GM19025 (cell line): ENCODE measurements at regions not wholly inside any gene's neighbourhood (a gene's known extent, or its start where the extent isn't known, plus 50 kb on each side); places are given as distances from the start of the nearest gene placed in this dataset.
A peak's percentile ranks its signal among the peaks of the same experiment; 100 is the strongest.

ENCODE experiments used
- ATAC-seq: cut with Tn5 transposase; IDR thresholded peaks from one replicate; pipeline ENCODE4 v1.9.1; 2021; ENCODE audit warnings: mild to moderate bottlenecking, low read depth, moderate library complexity; ENCODE audit not compliant: unreplicated experiment

GRCh38 chr2:12047761-12048160, 301.3 kb downstream of the LPIN1 start:
- no peak for ATAC-seq

GRCh38 chr2:12048550-12048949, 302.1 kb downstream of the LPIN1 start:
- ATAC-seq: no peak

GRCh38 chr2:12050396-12050795, 304.0 kb downstream of the LPIN1 start:
- ATAC-seq: no peak

- ATAC-seq: no peak
These were observed 305.4 kb downstream of the LPIN1 start for GRCh38 chr2:12051831-12052230.

- ATAC-seq: no peak
These were observed 306.4 kb downstream of the LPIN1 start for GRCh38 chr2:12052796-12053195.

- ATAC-seq: no peak
These were observed 308.7 kb downstream of the LPIN1 start for GRCh38 chr2:12054956-12055618.

- ATAC-seq: peak; percentile 80
These were observed 311.2 kb downstream of the LPIN1 start for GRCh38 chr2:12057436-12058166.

- no peak for ATAC-seq
These were observed 313.4 kb downstream of the LPIN1 start for GRCh38 chr2:12059616-12060441.

- ATAC-seq: no peak
These were observed 314.5 kb downstream of the LPIN1 start for GRCh38 chr2:12060886-12061285.

GRCh38 chr2:12061286-12062052, 315.0 kb downstream of the LPIN1 start:
- no peak for ATAC-seq

GRCh38 chr2:12062053-12062395, 315.6 kb downstream of the LPIN1 start:
- no peak for ATAC-seq

GRCh38 chr2:12063210-12063609, 316.8 kb downstream of the LPIN1 start:
- no peak for ATAC-seq

GRCh38 chr2:12064153-12064552, 317.7 kb downstream of the LPIN1 start:
- no peak for ATAC-seq

- ATAC-seq: no peak
These were observed 319.7 kb downstream of the LPIN1 start for GRCh38 chr2:12066116-12066515.

- ATAC-seq: no peak
These were observed 320.6 kb downstream of the LPIN1 start for GRCh38 chr2:12066986-12067385.

- ATAC-seq: no peak
These were observed 322.5 kb downstream of the LPIN1 start for GRCh38 chr2:12068796-12069538.

- ATAC-seq: no peak
These were observed 323.7 kb downstream of the LPIN1 start for GRCh38 chr2:12070153-12070552.

- no peak for ATAC-seq
These were observed 324.1 kb downstream of the LPIN1 start for GRCh38 chr2:12070581-12070980.

- peak; percentile 55 for ATAC-seq
These were observed 324.9 kb downstream of the LPIN1 start for GRCh38 chr2:12071318-12071717.
